HT-29 (cell line): ENCODE measurements at regions not wholly inside any gene's neighbourhood (a gene's known extent, or its start where the extent isn't known, plus 50 kb on each side); places are given as distances from the start of the nearest gene placed in this dataset.
"Not testable (repeated sequence)": the region's sequence is repeated elsewhere in the genome, so short reads cannot be mapped to it uniquely, and the experiment has no call there.

Source experiments
- DNase-seq: peaks from one replicate; pipeline ENCODE4 v3.0.0-alpha.2; 2015; ENCODE audit warnings: low spot score

- DNase-seq, result no peak
Observed at GRCh38 chr3:26763723-26764122, 141.2 kb downstream of the LRRC3B start.

GRCh38 chr3:26766031-26766430 lies 143.5 kb downstream of the LRRC3B start:
- DNase-seq, result no peak

- no peak for DNase-seq
Observed at GRCh38 chr3:26768068-26768651, 145.6 kb downstream of the LRRC3B start.

DNA sequence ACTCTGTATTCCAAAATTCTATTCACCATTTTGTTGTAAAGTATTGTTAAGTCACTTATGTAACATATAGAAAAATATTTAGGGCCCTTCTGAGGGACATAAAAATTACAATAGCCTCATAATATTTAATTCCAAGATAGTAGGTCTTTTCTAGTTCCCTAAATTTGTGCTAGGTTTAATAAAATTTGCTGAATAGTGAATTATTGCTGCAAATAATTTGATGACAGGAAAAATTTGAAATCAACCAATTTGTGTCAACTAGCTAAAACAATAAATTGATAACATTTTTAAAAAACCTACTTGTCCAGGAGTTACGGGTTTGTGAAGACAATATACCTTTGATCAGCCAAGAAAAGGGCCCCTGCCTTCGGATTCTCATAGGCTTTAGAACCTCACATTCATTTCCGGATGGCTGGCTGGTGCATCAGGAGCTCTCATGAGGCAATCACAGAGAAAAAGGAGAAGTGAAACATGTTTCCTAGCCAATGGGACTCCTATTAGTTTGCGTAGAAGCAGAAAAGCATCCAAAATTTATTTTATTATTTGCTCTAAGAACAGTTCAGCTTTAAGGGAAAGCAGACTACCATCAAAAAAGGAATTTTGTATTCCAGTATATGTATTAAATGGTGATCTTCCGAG lies 177.2 kb downstream of the LRRC3B start:
- no peak for DNase-seq

DNA sequence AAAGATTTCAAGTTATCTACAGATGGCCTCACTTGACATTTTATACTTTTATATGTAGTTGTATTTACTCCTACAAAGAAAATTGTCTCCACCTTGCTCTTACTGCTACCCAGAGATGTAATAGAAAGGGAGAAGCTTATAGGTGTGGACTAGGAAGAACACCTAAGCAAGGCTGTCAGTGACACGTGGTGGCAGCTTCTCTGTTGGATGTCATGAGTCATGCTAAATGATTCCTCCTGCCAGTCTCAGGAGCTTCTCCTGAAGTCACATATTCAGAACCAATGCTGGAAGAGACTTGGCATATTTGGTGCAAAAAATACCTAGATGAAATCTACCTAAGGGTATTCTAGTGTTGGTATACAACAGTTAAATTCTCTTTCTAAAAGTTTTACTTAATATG lies 184.7 kb downstream of the LRRC3B start:
- DNase-seq, result no peak

DNA sequence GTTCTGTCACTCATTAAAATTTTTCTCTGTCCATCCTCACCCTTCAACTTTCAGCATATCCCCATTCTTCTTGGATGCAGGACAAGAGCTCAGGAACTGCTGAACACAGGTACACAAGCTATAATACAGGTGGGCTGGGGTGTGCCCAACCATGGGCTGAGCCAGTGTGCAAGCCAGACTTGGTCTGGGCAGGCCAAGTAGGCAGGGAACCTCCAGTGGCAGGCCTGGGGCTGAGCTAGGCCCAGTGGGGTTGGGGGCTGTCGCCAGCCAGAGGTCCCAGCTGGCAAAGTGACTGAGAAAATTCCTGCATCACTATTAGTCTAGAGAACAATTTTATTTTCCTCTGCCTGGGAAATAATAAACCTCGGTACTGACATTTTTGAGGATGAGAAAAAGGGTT lies 202.9 kb downstream of the LRRC3B start:
- no peak for DNase-seq

DNA sequence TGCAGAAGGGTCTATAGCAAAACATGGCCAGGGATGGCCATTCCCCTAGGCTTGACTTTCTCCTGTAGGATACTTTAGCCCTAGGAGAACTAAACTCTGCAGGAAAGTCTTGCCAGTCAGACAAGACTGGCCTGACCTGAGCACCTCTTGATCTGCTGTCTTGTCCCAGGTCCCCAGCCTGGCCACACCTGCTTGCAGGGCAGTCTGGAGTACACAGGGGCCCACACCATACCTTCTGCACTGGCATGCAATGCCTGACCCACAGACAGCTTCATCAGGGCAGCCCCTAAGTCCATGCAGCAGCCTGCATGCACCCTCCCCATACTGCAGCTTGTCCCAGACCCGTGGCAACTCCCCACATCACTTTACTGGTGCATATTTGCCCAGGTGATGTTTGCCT lies 204.6 kb downstream of the LRRC3B start:
- DNase-seq, result no peak

DNA sequence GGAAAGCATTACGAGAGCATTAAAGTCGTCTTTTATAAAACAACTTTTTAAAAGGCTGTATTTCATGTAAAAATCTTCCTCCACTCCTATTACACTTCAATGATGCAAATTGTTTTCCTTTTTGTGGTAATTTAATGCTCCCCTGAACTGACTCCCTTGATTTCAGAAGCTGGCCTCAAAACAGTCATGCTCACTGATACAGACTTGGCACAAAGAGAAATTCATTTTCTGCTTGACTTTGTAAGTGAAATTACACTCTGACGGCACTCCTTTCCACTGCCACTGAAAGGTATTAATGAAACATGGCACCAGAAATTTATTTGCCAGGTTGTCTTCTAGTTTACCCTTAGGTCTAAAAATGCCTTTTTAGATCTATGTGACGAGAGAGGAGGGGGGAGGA lies 215.5 kb downstream of the LRRC3B start:
- DNase-seq, result no peak

DNA sequence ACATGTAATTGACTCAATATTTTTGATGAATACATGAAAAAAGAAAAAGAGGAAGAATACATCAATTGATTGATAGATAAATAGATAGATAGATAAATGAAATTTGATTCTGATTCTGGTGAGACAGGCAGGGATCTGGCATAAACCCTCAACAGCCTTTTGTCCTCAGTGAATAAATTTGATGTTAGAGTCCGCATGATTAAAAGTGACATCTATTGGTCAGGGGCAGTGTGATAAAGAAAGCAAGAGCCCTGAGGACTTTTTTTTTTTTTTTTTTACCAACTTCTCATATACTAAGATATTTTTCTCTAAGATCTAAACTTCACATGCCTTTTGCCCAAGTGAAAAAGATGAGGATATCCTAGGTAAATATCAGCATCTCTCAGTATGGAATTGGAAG lies 216.4 kb downstream of the LRRC3B start:
- DNase-seq, result no peak

DNA sequence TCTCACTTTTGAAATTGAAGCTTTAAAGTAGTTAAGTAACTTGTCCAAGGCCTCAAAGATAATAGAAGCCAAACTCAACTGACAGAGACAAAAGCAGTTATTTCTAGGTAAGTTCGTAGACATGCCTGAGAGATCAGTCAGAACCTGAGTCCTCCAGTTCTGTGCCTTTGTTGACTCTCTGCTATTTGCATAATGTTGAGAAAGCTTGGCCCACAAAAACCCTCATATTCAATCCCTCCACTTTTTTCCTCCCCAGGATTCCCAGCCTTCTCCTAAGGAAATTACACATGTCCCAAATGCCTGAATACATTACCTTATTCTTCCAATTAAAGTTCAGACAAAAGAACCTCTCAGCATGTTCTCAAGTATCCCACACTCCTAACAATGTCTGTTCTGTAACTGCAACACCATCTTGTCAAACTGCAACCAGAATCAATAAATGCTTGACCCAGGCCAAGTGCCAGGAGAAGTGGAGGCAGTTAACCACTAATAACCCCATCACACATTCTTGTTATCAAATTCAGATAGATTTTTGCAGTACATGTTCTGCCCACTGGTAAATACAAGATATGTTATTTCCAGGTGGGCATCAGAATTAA lies 217.8 kb downstream of the LRRC3B start:
- DNase-seq, result no peak

DNA sequence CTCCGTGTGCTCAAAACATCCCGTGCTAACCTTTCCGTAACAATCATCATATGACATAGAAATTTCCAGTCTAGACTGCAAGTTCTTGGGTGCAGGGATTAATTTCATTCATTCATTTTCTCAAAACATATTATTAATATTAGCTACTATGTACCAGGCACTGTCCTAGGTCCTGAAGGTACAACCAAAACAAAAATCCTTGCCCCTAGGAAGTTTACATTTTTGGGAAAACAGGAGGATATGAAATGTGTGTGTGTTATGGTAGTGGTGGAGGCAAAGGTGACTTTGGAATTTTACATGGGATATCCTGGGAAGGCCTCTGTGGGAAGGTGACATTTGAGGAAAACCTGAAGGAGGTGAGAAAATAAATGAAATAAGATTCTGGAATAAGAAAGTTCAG lies 222.6 kb downstream of the LRRC3B start:
- DNase-seq, result no peak

- no peak for DNase-seq
Observed at GRCh38 chr3:26847680-26848079, 225.1 kb downstream of the LRRC3B start.

- no peak for DNase-seq
Observed at GRCh38 chr3:26894443-26894842, 271.9 kb downstream of the LRRC3B start.

DNA sequence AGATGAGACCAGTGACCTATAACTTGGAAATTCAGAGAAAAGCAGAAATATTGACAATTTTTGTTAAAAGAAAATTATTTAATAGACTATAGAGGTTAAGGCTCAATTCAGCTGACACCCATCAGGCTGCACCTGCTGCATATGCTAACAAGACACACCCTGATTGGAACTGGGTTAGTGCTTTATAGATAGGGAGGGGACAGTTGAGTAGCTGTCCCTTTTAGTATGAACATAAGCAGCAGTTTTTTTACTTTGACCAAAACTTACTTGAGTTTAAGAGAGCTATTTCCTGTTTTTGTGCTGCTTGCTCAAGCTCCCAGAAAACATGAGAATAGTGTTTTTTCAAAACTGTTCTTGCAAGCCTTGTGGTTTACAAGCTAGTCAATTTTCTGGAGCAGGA lies 292.6 kb downstream of the LRRC3B start:
- no peak for DNase-seq

DNA sequence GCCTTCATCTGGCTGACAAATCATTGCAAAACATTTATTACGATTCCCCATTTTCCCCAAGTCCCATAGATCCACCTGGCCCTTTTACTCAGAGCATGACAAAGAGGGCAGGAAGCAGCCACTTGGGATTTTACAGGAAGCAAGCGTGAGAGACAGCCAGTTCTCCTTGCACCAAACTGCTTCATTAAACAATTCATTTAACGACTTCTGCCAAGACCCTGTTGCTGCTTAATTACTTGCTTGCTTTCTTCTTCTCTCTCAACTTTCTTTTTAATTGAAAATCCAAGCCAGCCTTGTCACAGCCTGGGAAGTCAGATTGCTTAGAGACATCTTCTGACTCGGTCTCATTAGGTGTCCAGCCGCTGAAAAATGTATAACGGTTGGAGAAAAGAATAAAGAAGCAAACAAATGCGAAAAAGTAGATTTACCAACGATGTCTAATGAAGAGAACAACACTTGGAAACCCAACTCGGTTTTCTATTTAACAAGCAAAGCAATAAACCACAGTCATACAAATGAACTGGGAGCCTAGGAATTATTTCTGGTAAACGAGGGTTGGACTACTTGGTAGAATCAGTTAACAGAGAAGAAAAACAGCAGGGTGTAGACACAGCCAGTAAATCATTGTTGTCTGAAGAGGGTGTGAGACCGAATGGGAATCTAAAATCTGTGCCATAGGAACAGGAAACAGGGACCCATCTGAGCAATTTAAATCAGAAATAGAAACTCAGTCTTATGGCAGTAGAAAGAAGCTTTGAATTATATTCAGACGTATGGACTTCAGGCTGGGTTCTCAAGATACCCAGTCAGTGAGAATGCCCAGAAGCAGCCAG lies 298.3 kb downstream of the LRRC3B start:
- DNase-seq, result no peak

- DNase-seq, result no peak
Observed at GRCh38 chr3:26931896-26932295, 309.3 kb downstream of the LRRC3B start.

- DNase-seq, result no peak
Observed at GRCh38 chr3:26932752-26933151, 310.2 kb downstream of the LRRC3B start.

DNA sequence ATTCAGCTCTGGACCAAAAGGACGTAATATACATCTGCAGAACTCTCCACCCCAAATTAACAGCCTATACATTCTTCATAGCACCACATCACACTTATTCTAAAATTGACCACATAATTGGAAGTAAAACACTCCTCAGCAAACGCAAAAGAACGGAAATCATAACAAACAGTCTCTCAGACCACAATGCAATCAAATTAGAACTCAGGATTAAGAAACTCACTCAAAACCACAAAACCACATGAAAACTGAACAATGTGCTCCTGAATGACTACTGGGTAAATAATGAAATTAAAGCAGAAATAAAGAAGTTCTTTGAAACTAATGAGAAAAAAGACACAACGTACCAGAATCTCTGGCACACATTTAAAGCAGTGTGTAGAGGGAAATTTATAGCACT lies 322.9 kb downstream of the LRRC3B start:
- DNase-seq, result not testable (repeated sequence)

- DNase-seq, result no peak
Observed at GRCh38 chr3:26960382-26960781, 337.8 kb downstream of the LRRC3B start.

- DNase-seq, result no peak
Observed at GRCh38 chr3:26962492-26963360, 340.2 kb downstream of the LRRC3B start.

DNA sequence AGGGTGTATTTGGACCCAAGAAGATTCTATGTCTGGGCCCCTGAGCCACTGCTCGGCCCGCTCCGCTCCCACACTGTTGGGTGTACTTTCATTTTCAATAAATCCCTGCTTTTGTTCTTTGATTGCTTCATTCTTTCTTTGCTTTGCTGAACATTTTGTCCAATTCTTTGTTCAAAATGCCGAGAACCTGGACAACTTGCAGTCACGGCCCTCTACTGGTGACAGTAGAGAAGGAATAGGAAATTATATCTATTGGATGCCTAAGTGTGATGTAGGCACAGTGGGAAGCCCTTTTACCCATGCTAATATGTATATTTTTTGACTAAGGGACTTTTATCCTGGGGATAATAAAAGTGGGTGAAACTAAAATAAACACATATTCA lies 340.8 kb downstream of the LRRC3B start:
- DNase-seq, result peak; percentile 5

- no peak for DNase-seq
Observed at GRCh38 chr3:26964313-26964712, 341.7 kb downstream of the LRRC3B start.
